GM12864 (cell line): ENCODE measurements at regions not wholly inside any gene's neighbourhood (a gene's known extent, or its start where the extent isn't known, plus 50 kb on each side); places are given as distances from the start of the nearest gene placed in this dataset.

Experiments
- DNase-seq: peaks from one replicate; pipeline ENCODE4 v3.0.0-alpha.2; 2011; ENCODE audit warnings: low read depth
- H3K4me3 ChIP-seq: 2 replicates; pipeline ENCODE4 v1.5.1; 2011; ENCODE audit warnings: mild to moderate bottlenecking, low read depth, low read length, control low read depth
- CTCF ChIP-seq: IDR thresholded peaks from 2 replicates; pipeline ENCODE4 v1.5.1; 2011; ENCODE audit warnings: low read depth, mild to moderate bottlenecking, moderate library complexity, low read length, control low read depth, inconsistent platforms; ENCODE audit errors: missing control alignments

GRCh38 chr7:35342786-35343185, 88.9 kb upstream of the TBX20 start:
- H3K4me3 ChIP-seq: no peak overlapping the region
- DNase-seq: no peak
- no peak for TF ChIP-seq CTCF

GRCh38 chr7:35339811-35340210, 85.9 kb upstream of the TBX20 start:
- H3K4me3 ChIP-seq: no peak overlapping the region
- DNase-seq: no peak
- no peak for TF ChIP-seq CTCF

GRCh38 chr7:35336444-35336843, 82.5 kb upstream of the TBX20 start:
- no peak overlapping the region for H3K4me3 ChIP-seq
- no peak for TF ChIP-seq CTCF

GRCh38 chr7:35334506-35334905, 80.6 kb upstream of the TBX20 start:
- no peak overlapping the region for H3K4me3 ChIP-seq
- TF ChIP-seq CTCF: no peak
- DNase-seq: no peak

More at GRCh38 chr7:35336444-35336843, 82.5 kb upstream of the TBX20 start:
- no peak for DNase-seq

GRCh38 chr7:35333265-35333664, 79.4 kb upstream of the TBX20 start:
- H3K4me3 ChIP-seq: no peak overlapping the region
- no peak for TF ChIP-seq CTCF
- no peak for DNase-seq

- no peak for DNase-seq
- no peak for TF ChIP-seq CTCF
Observed at GRCh38 chr7:35331730-35332678, 78.1 kb upstream of the TBX20 start.

GRCh38 chr7:35329026-35329425, 75.1 kb upstream of the TBX20 start:
- no peak overlapping the region for H3K4me3 ChIP-seq
- DNase-seq: no peak
- no peak for TF ChIP-seq CTCF

More at GRCh38 chr7:35331730-35332678, 78.1 kb upstream of the TBX20 start:
- no peak overlapping the region for H3K4me3 ChIP-seq
